HepG2 (cell line): ENCODE measurements at regions not wholly inside any gene's neighbourhood (a gene's known extent, or its start where the extent isn't known, plus 50 kb on each side); places are given as distances from the start of the nearest gene placed in this dataset.

Experiments
- ATAC-seq: fragments of 200-7000 bp; cut with Tn5 transposase; 3 replicates; pipeline ENCODE4 v1.9.1; 2020; ENCODE audit warnings: mild to moderate bottlenecking, moderate library complexity
- BruUV-seq: library from RNA; stranded (reverse); fragments of 400-500 nt; replicated peaks from 2 replicates; lab custom pipeline; 2021; lab: Mats Ljungman, UMichigan
- CTCF ChIA-PET: fragments of 300-600 bp; formaldehyde crosslinking; extraction: SDS; loops from one replicate; lab custom pipeline; 2021; ENCODE audit warnings: low total read pairs, inconsistent platforms, low intra/inter-chr PET ratio; lab: Yijun Ruan, JAX
- POLR2A ChIA-PET: fragments of 350-600 bp; sonication (Branson Sonifier 250); formaldehyde crosslinking; loops from one replicate; lab custom pipeline; 2020; ENCODE audit warnings: antibody characterized with exemption, inconsistent platforms; lab: Yijun Ruan, JAX
- DNase-seq: peaks from one replicate; pipeline ENCODE4 v3.0.0-alpha.2; 2015; ENCODE audit warnings: low spot score
- FAIRE-seq: peaks from 3 replicates; lab custom pipeline; 2011; peaks lifted over from hg19 to GRCh38; lab: Jason Lieb, UNC
- H2AFZ ChIP-seq: one replicate; pipeline ENCODE4 v1.6.1; 2011; ENCODE audit warnings: low read length, inconsistent platforms
- H3K27ac ChIP-seq: fragments of 300-600 bp; 3 replicates; pipeline ENCODE4 v1.8.0; 2011; ENCODE audit warnings: mixed run types, mild to moderate bottlenecking, mixed read lengths, low read length, inconsistent platforms; ENCODE audit not compliant: insufficient read depth; ENCODE audit errors: extremely low read length
- H3K27me3 ChIP-seq, 2 experiments: fragments of 200-600 bp in 1 of 2; 2 replicates in 1 of 2; 3 replicates in 1 of 2; pipeline versions ENCODE4 v1.6.0 to v1.8.0; 2011; ENCODE audit warnings: low read length in 2 of 2, mild to moderate bottlenecking in 2 of 2, moderate library complexity in 2 of 2, inconsistent platforms in 1 of 2; ENCODE audit not compliant: insufficient read depth in 2 of 2, control insufficient read depth in 1 of 2
- H3K36me3 ChIP-seq, 2 experiments: fragments of 200-600 bp in 1 of 2; replicated peaks in 1 of 2; 2 replicates in 1 of 2; 3 replicates in 1 of 2; pipeline versions ENCODE4 v1.5.1 to v1.8.0; 2011; ENCODE audit warnings: low read length in 2 of 2, inconsistent platforms in 1 of 2; ENCODE audit not compliant: insufficient read depth in 2 of 2, control insufficient read depth in 1 of 2
- H3K4me1 ChIP-seq: 2 replicates; pipeline ENCODE4 v1.5.1; 2012; ENCODE audit warnings: low read length, inconsistent platforms; ENCODE audit not compliant: insufficient read depth
- H3K4me2 ChIP-seq: 2 replicates; pipeline ENCODE4 v1.6.0; 2011; ENCODE audit warnings: low read depth, low read length, inconsistent platforms
- H3K4me3 ChIP-seq, 3 experiments: fragments of 200-600 bp in 1 of 3; sonication (generic), shearing (Covaris generic) in 1 of 3; replicated peaks in 1 of 3; 2 replicates each; pipeline ENCODE4 v1.5.1; 2011 to 2016; ENCODE audit warnings: low read length in 3 of 3, inconsistent platforms in 2 of 3, low read depth in 2 of 3, mild to moderate bottlenecking in 2 of 3, control low read depth in 1 of 3, mixed read lengths in 1 of 3; ENCODE audit not compliant: insufficient read depth in 1 of 3
- H3K79me2 ChIP-seq: one replicate; pipeline ENCODE4 v1.6.1; 2011; ENCODE audit warnings: low read length, inconsistent platforms; ENCODE audit not compliant: insufficient read depth
- H3K9ac ChIP-seq: 2 replicates; pipeline ENCODE4 v1.6.0; 2011; ENCODE audit warnings: mild to moderate bottlenecking, low read depth, low read length, inconsistent platforms; ENCODE audit not compliant: insufficient read depth
- H3K9me3 ChIP-seq: 2 replicates; pipeline ENCODE4 v1.5.1; 2012; ENCODE audit warnings: mild to moderate bottlenecking, low read length
- H4K20me1 ChIP-seq: 2 replicates; pipeline ENCODE4 v1.6.0; 2011; ENCODE audit warnings: inconsistent platforms, mild to moderate bottlenecking, low read length, moderate library complexity; ENCODE audit not compliant: insufficient read depth
- ATF1 ChIP-seq: IDR thresholded peaks from 2 replicates; pipeline ENCODE4 v1.6.1; 2016; ENCODE audit warnings: mild to moderate bottlenecking, control low read depth
- HMGA1 ChIP-seq: sonication (generic); formaldehyde crosslinking; conservative IDR thresholded peaks from 2 replicates; pipeline ENCODE4 v1.4.0; 2020; ENCODE audit warnings: missing genetic modification reagents
- NCOA1 ChIP-seq: sonication (generic); formaldehyde crosslinking; IDR thresholded peaks from 2 replicates; pipeline ENCODE4 v1.9.0; 2021; ENCODE audit warnings: missing genetic modification reagents
- RAD21 ChIP-seq: fragments of 450-650 bp; formaldehyde crosslinking; IDR thresholded peaks from 2 replicates; pipeline ENCODE4 v1.5.0; 2020; ENCODE audit warnings: mild to moderate bottlenecking
- RELA ChIP-seq: sonication (generic); formaldehyde crosslinking; IDR thresholded peaks from 2 replicates; pipeline ENCODE4 v1.4.0; 2020; ENCODE audit warnings: missing genetic modification reagents
- ZC3H13 ChIP-seq: sonication (generic); formaldehyde crosslinking; IDR thresholded peaks from 2 replicates; pipeline ENCODE4 v1.8.1; 2023; ENCODE audit warnings: mild to moderate bottlenecking, missing genetic modification reagents, moderate library complexity
- ZNF235 ChIP-seq: sonication (generic); formaldehyde crosslinking; IDR thresholded peaks from 2 replicates; pipeline ENCODE4 v1.8.1; 2023; ENCODE audit warnings: mild to moderate bottlenecking, missing genetic modification reagents, borderline replicate concordance
- WGBS: methylation state at CpG from one replicate; pipeline ENCODE4 v1.1.6; 2017; ENCODE audit warnings: low lambda C conversion rate; 5-methylcytosine and 5-hydroxymethylcytosine counted together
- in situ Hi-C: cut with HindIII; loops from 2 replicates; pipeline ENCODE4 v1.10.0; 2017; ENCODE audit warnings: low pct_unique_long_range_greater_than_20kb; ENCODE audit not compliant: extremely low pct_ligation_motif_present
- intact Hi-C: fragments of 100-400 bp; cut with micrococcal nuclease; formaldehyde crosslinking; loops from one replicate; pipeline ENCODE4 v1.10.0; 2022; ENCODE audit not compliant: unreplicated experiment
- TF ChIP-seq, protein P1 (sequence below): sonication (generic); formaldehyde crosslinking; IDR thresholded peaks from 2 replicates; pipeline ENCODE4 v1.8.1; 2023; ENCODE audit warnings: mild to moderate bottlenecking, missing genetic modification reagents
- TF ChIP-seq, protein P2 (sequence below): sonication (generic); formaldehyde crosslinking; IDR thresholded peaks from 2 replicates; pipeline ENCODE4 v1.4.0; 2020; ENCODE audit warnings: mild to moderate bottlenecking, missing genetic modification reagents, borderline replicate concordance
- TF ChIP-seq, protein P3 (sequence below): sonication (generic); formaldehyde crosslinking; IDR thresholded peaks from 2 replicates; pipeline ENCODE4 v1.5.1; 2020; ENCODE audit warnings: mild to moderate bottlenecking, missing genetic modification reagents, moderate library complexity
- TF ChIP-seq, protein P4 (sequence below): sonication (generic); formaldehyde crosslinking; IDR thresholded peaks from 2 replicates; pipeline ENCODE4 v1.5.0; 2020; ENCODE audit warnings: mild to moderate bottlenecking, missing genetic modification reagents, borderline replicate concordance

DNA sequence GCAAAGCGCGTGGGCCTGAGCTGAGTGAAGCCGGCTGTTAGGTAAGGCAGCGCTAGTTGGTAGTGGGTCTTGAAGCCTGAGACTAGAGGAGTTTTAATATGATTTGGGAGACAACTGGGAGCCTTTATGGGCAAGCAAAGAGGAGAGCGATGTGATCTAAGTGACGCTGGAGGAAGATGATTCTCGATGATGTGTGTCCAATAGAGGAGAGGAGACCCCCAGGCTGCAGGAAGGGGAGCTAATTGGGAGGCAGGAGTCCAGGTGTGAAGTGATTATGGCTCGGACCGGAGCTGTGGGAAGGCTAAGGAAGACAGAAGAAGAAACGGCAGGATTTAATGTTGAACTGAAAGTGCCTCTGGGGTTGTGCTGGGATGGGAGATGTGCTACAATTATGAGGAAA lies 482.9 kb upstream of the KIF2A start:
- in situ Hi-C loops (no loop called here), intact Hi-C loops (no loop called here)
- no peaks in the 10 kb centered on the region for H3K79me2 ChIP-seq
- no peak overlapping the region for H3K4me3 ChIP-seq
- no peak overlapping the region for H3K9ac ChIP-seq
- DNase-seq = no peak
- FAIRE-seq = no peak
- H3K27me3 ChIP-seq = peaks cover 0 to 23% of the 10 kb centered on the region in 2 experiments; a peak in 4 of 5 replicates
- WGBS = 16% methylated on average over 10 of the region's 10 CpGs
- ChIA-PET POLR2A (no interaction called here), CTCF (no interaction called here)
- no peaks in the 10 kb centered on the region for H4K20me1 ChIP-seq
- H3K27ac ChIP-seq = no peak overlapping the region
- no peaks in the 10 kb centered on the region for H3K9me3 ChIP-seq
- H3K4me1 ChIP-seq = no peaks in the 10 kb centered on the region
- BruUV-seq = no TSS peak
- no peaks in the 10 kb centered on the region for H3K36me3 ChIP-seq
- no peak for ATAC-seq
- no peak overlapping the region for H3K4me2 ChIP-seq
- no peak overlapping the region for H2AFZ ChIP-seq
- TF ChIP-seq, protein P1, sequence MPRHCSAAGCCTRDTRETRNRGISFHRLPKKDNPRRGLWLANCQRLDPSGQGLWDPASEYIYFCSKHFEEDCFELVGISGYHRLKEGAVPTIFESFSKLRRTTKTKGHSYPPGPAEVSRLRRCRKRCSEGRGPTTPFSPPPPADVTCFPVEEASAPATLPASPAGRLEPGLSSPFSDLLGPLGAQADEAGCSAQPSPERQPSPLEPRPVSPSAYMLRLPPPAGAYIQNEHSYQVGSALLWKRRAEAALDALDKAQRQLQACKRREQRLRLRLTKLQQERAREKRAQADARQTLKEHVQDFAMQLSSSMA (CRISPR knock-in tag) = no peak
- TF ChIP-seq ATF1 (no peak), RELA (no peak), NCOA1 (CRISPR knock-in tag) (no peak), ZNF235 (CRISPR knock-in tag) (no peak), HMGA1 (CRISPR knock-in tag) (no peak), RAD21 (no peak), ZC3H13 (no peak)
- TF ChIP-seq, protein P2, sequence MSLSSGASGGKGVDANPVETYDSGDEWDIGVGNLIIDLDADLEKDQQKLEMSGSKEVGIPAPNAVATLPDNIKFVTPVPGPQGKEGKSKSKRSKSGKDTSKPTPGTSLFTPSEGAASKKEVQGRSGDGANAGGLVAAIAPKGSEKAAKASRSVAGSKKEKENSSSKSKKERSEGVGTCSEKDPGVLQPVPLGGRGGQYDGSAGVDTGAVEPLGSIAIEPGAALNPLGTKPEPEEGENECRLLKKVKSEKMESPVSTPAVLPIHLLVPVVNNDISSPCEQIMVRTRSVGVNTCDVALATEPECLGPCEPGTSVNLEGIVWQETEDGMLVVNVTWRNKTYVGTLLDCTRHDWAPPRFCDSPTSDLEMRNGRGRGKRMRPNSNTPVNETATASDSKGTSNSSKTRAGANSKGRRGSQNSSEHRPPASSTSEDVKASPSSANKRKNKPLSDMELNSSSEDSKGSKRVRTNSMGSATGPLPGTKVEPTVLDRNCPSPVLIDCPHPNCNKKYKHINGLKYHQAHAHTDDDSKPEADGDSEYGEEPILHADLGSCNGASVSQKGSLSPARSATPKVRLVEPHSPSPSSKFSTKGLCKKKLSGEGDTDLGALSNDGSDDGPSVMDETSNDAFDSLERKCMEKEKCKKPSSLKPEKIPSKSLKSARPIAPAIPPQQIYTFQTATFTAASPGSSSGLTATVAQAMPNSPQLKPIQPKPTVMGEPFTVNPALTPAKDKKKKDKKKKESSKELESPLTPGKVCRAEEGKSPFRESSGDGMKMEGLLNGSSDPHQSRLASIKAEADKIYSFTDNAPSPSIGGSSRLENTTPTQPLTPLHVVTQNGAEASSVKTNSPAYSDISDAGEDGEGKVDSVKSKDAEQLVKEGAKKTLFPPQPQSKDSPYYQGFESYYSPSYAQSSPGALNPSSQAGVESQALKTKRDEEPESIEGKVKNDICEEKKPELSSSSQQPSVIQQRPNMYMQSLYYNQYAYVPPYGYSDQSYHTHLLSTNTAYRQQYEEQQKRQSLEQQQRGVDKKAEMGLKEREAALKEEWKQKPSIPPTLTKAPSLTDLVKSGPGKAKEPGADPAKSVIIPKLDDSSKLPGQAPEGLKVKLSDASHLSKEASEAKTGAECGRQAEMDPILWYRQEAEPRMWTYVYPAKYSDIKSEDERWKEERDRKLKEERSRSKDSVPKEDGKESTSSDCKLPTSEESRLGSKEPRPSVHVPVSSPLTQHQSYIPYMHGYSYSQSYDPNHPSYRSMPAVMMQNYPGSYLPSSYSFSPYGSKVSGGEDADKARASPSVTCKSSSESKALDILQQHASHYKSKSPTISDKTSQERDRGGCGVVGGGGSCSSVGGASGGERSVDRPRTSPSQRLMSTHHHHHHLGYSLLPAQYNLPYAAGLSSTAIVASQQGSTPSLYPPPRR (CRISPR knock-in tag) = no peak
- TF ChIP-seq, protein P3, sequence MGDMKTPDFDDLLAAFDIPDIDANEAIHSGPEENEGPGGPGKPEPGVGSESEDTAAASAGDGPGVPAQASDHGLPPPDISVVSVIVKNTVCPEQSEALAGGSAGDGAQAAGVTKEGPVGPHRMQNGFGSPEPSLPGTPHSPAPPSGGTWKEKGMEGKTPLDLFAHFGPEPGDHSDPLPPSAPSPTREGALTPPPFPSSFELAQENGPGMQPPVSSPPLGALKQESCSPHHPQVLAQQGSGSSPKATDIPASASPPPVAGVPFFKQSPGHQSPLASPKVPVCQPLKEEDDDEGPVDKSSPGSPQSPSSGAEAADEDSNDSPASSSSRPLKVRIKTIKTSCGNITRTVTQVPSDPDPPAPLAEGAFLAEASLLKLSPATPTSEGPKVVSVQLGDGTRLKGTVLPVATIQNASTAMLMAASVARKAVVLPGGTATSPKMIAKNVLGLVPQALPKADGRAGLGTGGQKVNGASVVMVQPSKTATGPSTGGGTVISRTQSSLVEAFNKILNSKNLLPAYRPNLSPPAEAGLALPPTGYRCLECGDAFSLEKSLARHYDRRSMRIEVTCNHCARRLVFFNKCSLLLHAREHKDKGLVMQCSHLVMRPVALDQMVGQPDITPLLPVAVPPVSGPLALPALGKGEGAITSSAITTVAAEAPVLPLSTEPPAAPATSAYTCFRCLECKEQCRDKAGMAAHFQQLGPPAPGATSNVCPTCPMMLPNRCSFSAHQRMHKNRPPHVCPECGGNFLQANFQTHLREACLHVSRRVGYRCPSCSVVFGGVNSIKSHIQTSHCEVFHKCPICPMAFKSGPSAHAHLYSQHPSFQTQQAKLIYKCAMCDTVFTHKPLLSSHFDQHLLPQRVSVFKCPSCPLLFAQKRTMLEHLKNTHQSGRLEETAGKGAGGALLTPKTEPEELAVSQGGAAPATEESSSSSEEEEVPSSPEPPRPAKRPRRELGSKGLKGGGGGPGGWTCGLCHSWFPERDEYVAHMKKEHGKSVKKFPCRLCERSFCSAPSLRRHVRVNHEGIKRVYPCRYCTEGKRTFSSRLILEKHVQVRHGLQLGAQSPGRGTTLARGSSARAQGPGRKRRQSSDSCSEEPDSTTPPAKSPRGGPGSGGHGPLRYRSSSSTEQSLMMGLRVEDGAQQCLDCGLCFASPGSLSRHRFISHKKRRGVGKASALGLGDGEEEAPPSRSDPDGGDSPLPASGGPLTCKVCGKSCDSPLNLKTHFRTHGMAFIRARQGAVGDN = no peak
- TF ChIP-seq, protein P4, sequence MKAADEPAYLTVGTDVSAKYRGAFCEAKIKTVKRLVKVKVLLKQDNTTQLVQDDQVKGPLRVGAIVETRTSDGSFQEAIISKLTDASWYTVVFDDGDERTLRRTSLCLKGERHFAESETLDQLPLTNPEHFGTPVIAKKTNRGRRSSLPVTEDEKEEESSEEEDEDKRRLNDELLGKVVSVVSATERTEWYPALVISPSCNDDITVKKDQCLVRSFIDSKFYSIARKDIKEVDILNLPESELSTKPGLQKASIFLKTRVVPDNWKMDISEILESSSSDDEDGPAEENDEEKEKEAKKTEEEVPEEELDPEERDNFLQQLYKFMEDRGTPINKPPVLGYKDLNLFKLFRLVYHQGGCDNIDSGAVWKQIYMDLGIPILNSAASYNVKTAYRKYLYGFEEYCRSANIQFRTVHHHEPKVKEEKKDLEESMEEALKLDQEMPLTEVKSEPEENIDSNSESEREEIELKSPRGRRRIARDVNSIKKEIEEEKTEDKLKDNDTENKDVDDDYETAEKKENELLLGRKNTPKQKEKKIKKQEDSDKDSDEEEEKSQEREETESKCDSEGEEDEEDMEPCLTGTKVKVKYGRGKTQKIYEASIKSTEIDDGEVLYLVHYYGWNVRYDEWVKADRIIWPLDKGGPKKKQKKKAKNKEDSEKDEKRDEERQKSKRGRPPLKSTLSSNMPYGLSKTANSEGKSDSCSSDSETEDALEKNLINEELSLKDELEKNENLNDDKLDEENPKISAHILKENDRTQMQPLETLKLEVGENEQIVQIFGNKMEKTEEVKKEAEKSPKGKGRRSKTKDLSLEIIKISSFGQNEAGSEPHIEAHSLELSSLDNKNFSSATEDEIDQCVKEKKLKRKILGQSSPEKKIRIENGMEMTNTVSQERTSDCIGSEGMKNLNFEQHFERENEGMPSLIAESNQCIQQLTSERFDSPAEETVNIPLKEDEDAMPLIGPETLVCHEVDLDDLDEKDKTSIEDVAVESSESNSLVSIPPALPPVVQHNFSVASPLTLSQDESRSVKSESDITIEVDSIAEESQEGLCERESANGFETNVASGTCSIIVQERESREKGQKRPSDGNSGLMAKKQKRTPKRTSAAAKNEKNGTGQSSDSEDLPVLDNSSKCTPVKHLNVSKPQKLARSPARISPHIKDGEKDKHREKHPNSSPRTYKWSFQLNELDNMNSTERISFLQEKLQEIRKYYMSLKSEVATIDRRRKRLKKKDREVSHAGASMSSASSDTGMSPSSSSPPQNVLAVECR (CRISPR knock-in tag) = no peak
